NCI-H2107 (cell line): ENCODE measurements at regions not wholly inside any gene's neighbourhood (a gene's known extent, or its start where the extent isn't known, plus 50 kb on each side); places are given as distances from the start of the nearest gene placed in this dataset.
"Not testable (repeated sequence)": the region's sequence is repeated elsewhere in the genome, so short reads cannot be mapped to it uniquely, and the experiment has no call there.

Experiments
- DNase-seq: peaks from one replicate; lab custom pipeline; 2025; lab: John Stamatoyannopoulos, UW

GRCh38 chr4:42284030-42284429 lies 113.3 kb upstream of the SHISA3 start:
- DNase-seq = no peak

GRCh38 chr4:42288876-42289275 lies 108.4 kb upstream of the SHISA3 start:
- not testable (repeated sequence) for DNase-seq

- not testable (repeated sequence) for DNase-seq
These were observed 105.1 kb upstream of the SHISA3 start for GRCh38 chr4:42292192-42292591.

GRCh38 chr4:42293967-42294813 lies 103.1 kb upstream of the SHISA3 start:
- DNase-seq = no peak

GRCh38 chr4:42296196-42296595 lies 101.1 kb upstream of the SHISA3 start:
- no peak for DNase-seq

GRCh38 chr4:42302348-42302747 lies 94.9 kb upstream of the SHISA3 start:
- DNase-seq = no peak

- DNase-seq = no peak
These were observed 90.8 kb upstream of the SHISA3 start for GRCh38 chr4:42306221-42307109.

- no peak for DNase-seq
These were observed 89.0 kb upstream of the SHISA3 start for GRCh38 chr4:42308247-42308646.

- DNase-seq = no peak
These were observed 87.7 kb upstream of the SHISA3 start for GRCh38 chr4:42309361-42310260.

GRCh38 chr4:42310358-42310757 lies 86.9 kb upstream of the SHISA3 start:
- DNase-seq = no peak

- DNase-seq = no peak
These were observed 86.5 kb upstream of the SHISA3 start for GRCh38 chr4:42310806-42311205.

- DNase-seq = no peak
These were observed 85.7 kb upstream of the SHISA3 start for GRCh38 chr4:42311591-42311990.

- not testable (repeated sequence) for DNase-seq
These were observed 83.9 kb upstream of the SHISA3 start for GRCh38 chr4:42313420-42313819.

- no peak for DNase-seq
These were observed 83.4 kb upstream of the SHISA3 start for GRCh38 chr4:42313872-42314271.

GRCh38 chr4:42315231-42315630 lies 82.1 kb upstream of the SHISA3 start:
- no peak for DNase-seq

GRCh38 chr4:42320822-42321388 lies 76.4 kb upstream of the SHISA3 start:
- DNase-seq = no peak

- DNase-seq = no peak
These were observed 71.2 kb upstream of the SHISA3 start for GRCh38 chr4:42326040-42326439.

GRCh38 chr4:42326524-42326923 lies 70.8 kb upstream of the SHISA3 start:
- no peak for DNase-seq

- no peak for DNase-seq
These were observed 70.0 kb upstream of the SHISA3 start for GRCh38 chr4:42327323-42327722.

GRCh38 chr4:42328978-42329377 lies 68.3 kb upstream of the SHISA3 start:
- no peak for DNase-seq

- no peak for DNase-seq
These were observed 67.9 kb upstream of the SHISA3 start for GRCh38 chr4:42329421-42329820.
